ENCODE measurements at regions not wholly inside any gene's neighbourhood (a gene's known extent, or its start where the extent isn't known, plus 50 kb on each side); places are given as distances from the start of the nearest gene placed in this dataset.

DNA sequence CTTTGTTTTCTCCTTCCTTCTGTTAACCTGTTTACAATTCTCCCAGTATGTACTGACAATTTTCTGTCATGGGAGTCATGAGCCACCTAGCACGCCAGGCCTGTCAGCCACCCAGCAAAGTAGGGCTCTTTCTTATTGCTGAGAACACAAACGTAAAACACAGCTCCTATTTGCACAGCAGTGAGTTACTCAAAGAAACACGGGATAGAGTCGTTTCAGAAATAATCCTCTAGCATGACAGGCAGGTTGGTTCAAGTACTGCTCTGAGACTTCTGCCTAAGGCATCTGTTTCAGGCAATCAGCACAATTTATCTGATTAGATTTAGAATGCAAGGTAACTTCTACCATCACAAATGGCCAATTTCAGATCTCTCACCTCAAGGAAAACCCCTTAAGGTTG is 88.8 kb downstream of the CD24 start:
- Histone ChIP-seq H4K20me1 (no peaks in the 10 kb centered on the region), H3K4me3 (no peak overlapping the region), H3K9me3 (no peaks in the 10 kb centered on the region), H3K27me3 (no peaks in the 10 kb centered on the region), H3K9ac (no peak overlapping the region), H3K4me2 (no peak overlapping the region), H3K4me1 (peaks cover 7% of the 10 kb centered on the region), H3K27ac (no peak overlapping the region), H3K36me3 (no peaks in the 10 kb centered on the region)
- TF ChIP-seq Cebpa-rat (IDR thresholded peaks at IDR 0.05): no peak

DNA sequence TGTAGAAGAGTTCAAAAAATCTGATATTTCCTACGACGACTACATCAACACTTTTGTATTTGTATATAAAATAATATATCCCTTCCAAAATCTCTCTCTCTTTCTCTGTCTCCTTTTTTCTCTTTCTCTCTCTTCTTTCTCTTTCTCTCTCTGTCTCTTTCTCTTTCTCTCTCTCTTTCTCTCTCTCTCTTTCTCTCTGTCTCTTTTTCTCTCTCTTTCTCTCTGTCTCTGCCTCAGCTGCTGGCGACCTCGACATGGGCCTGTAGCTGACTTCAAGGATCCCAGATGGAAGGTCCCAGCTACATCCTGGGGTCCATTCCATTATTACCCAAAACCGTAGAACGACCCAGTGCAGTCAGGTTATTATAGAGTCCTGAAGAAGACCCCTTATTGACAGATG is 90.0 kb downstream of the CD24 start:
- no peak overlapping the region for H3K27ac ChIP-seq
- no peak overlapping the region for H3K4me2 ChIP-seq
- H3K9ac ChIP-seq: no peak overlapping the region
- no peak for TF ChIP-seq Cebpa-rat (IDR thresholded peaks at IDR 0.05)
- peaks cover 7% of the 10 kb centered on the region for H3K4me1 ChIP-seq
- no peaks in the 10 kb centered on the region for H3K27me3 ChIP-seq
- no peak overlapping the region for H3K4me3 ChIP-seq
- no peaks in the 10 kb centered on the region for H4K20me1 ChIP-seq
- no peaks in the 10 kb centered on the region for H3K36me3 ChIP-seq
- H3K9me3 ChIP-seq: no peaks in the 10 kb centered on the region

DNA sequence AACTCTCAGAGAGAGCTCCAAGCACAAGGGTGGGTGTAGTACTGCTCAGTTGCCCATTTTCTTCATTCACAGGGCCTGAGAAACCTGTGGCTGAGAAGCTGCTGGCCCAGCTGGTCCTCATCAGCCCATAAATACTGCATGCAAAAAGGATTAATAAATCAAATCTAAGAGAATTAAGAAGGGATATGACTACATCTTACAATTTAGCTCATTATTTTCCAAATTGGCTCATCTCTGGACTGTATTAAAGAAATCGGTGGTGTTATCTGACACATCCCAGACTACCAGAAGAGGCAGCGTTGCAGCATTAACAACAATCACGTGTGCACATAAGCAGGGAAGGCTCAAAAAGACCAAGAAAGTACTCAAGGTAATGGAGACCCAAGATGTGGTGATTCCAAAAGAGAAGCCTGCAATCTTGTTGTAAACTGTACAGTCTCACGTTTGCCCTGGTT is 90.7 kb downstream of the CD24 start:
- Histone ChIP-seq H3K4me2 (no peak overlapping the region), H3K4me3 (no peak overlapping the region), H3K4me1 (peaks cover 3% of the 10 kb centered on the region), H3K27me3 (no peaks in the 10 kb centered on the region), H3K9ac (no peak overlapping the region), H3K36me3 (no peaks in the 10 kb centered on the region), H4K20me1 (no peaks in the 10 kb centered on the region), H3K27ac (no peak overlapping the region), H3K9me3 (no peaks in the 10 kb centered on the region)
- TF ChIP-seq Cebpa-rat (IDR thresholded peaks at IDR 0.05): no peak

DNA sequence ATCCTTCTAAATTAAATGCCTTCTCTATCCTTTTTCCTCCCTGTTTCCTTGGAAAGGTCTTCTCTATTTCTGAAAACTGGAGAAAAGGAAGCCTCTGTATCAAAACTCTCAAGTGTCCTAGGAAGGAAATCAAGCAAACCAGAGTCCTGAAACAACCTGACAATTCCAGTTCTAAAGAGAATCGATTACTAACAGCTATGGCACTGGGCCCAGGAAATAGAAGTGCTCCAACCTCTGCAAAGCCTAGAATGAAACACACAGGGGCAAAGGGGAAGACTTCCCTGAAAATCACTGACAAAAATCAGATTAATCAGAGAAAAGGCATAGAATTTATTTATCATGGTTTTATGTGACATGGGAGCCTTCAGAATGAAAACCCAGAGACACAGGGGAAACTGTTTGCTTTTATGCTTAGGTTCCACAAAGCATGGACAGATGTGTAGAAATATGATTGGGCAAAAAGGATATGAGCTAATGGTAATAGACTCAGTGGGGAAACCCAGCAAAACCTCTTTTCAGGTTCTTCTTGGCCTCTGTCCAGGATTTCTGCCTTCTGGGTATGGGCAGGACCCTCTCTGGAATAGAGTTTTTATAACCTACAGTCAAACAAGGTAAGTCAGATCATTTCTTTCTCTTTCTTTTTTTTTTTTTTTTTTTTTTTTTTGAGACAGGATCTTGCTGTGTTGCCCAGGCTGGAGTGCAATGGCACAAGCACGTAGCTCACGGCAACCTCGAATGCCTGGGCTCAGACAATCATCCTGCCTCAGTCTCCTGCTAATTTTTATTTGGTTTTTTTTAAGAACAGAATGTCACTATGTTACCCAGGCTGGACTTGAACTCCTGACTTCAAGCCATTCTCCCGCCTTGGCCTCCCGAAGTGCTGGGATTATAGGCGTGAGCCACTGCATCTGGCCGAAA is 91.7 kb downstream of the CD24 start:
- peaks cover 3% of the 10 kb centered on the region; the same call in 1 of the 2 replicates for H3K9me3 ChIP-seq
- H3K9ac ChIP-seq: no peak overlapping the region
- H3K27ac ChIP-seq: no peak overlapping the region
- no peak for TF ChIP-seq Cebpa-rat (IDR thresholded peaks at IDR 0.05)
- no peaks in the 10 kb centered on the region for H3K36me3 ChIP-seq
- H3K27me3 ChIP-seq: no peaks in the 10 kb centered on the region
- H4K20me1 ChIP-seq: no peaks in the 10 kb centered on the region
- H3K4me3 ChIP-seq: no peak overlapping the region
- no peak overlapping the region for H3K4me2 ChIP-seq
- no peaks in the 10 kb centered on the region for H3K4me1 ChIP-seq

DNA sequence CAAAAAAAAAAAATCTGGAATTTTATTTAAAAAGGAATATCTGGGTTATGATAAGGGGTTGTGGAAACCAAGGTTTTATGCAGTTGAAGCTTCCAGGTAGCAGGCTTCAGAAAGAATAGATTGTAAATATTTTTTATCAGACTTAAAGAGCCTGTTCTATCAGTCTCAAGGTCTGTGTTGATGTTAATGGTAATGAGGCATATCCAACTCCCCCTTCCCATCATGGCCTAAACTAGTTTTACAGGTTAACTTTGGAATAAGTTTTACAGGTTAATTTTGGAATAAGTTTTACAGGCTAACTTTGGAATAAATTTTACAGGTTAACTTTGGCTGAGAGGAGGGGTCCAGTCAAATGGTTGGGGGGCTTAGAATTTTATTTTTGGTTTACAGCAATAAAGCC is 92.4 kb downstream of the CD24 start:
- no peak for TF ChIP-seq Cebpa-rat (IDR thresholded peaks at IDR 0.05)
- no peak overlapping the region for H3K9ac ChIP-seq
- no peak overlapping the region for H3K27ac ChIP-seq
- no peaks in the 10 kb centered on the region for H4K20me1 ChIP-seq
- H3K27me3 ChIP-seq: no peaks in the 10 kb centered on the region
- H3K4me2 ChIP-seq: no peak overlapping the region
- H3K36me3 ChIP-seq: no peaks in the 10 kb centered on the region
- H3K9me3 ChIP-seq: peaks cover 10% of the 10 kb centered on the region
- H3K4me3 ChIP-seq: no peak overlapping the region
- no peaks in the 10 kb centered on the region for H3K4me1 ChIP-seq

DNA sequence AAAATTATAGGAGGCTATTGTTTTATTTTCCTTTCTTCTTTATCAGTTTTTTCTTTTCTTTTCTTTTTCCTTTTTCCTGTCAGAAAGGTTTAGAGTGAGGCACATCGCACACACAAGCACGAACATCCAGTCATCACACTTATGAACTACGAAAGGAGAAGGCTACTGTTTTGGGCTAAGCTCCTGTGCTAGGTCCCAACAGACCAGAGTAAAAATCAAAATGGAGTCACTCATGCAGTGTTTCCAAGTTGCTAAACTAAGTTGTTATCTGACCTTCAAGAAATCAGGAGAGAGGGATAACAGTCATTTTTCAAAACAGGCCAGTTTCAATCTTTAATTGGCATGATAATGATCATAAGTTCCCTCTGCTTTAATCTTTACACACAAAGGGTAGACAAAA is 93.6 kb downstream of the CD24 start:
- H3K4me3 ChIP-seq: no peak overlapping the region
- H3K4me2 ChIP-seq: no peak overlapping the region
- H3K9me3 ChIP-seq: peaks cover 20% of the 10 kb centered on the region
- H3K9ac ChIP-seq: no peak overlapping the region
- H3K4me1 ChIP-seq: no peaks in the 10 kb centered on the region
- no peak for TF ChIP-seq Cebpa-rat (IDR thresholded peaks at IDR 0.05)
- no peak overlapping the region for H3K27ac ChIP-seq
- H4K20me1 ChIP-seq: no peaks in the 10 kb centered on the region
- H3K27me3 ChIP-seq: no peaks in the 10 kb centered on the region
- no peaks in the 10 kb centered on the region for H3K36me3 ChIP-seq

DNA sequence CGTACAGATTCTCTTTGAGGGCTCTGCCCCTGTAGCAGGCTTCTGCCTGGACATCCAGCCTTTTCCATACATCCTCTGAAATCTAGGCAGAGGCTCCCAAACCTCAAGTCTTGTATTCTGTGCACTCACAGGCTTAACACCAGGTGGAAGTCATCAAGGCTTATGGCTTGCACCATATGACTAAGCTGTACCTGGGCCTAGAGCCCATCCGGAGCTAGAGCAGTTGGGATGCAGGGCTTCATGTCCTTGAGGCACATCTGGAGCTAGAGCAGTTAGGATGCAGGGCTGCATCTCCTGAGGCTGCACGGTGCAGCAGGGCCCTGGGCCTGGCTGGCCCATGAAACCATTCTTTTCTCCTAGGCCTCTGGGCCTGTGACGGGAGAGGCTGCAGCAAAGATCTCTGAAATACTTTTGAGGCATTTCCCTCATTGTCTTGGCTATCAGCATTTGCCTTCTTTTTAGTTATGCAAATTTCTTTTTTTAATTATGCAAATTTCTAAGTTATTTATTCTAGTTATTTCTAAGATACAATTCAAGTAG is 98.7 kb downstream of the CD24 start:
- no peak overlapping the region for H3K9ac ChIP-seq
- H4K20me1 ChIP-seq: no peaks in the 10 kb centered on the region
- no peak overlapping the region for H3K27ac ChIP-seq
- TF ChIP-seq Cebpa-rat (IDR thresholded peaks at IDR 0.05): no peak
- no peak overlapping the region for H3K4me3 ChIP-seq
- H3K9me3 ChIP-seq: peaks cover 43% of the 10 kb centered on the region
- H3K4me2 ChIP-seq: no peak overlapping the region
- no peaks in the 10 kb centered on the region for H3K36me3 ChIP-seq
- H3K27me3 ChIP-seq: no peaks in the 10 kb centered on the region
- H3K4me1 ChIP-seq: no peaks in the 10 kb centered on the region

DNA sequence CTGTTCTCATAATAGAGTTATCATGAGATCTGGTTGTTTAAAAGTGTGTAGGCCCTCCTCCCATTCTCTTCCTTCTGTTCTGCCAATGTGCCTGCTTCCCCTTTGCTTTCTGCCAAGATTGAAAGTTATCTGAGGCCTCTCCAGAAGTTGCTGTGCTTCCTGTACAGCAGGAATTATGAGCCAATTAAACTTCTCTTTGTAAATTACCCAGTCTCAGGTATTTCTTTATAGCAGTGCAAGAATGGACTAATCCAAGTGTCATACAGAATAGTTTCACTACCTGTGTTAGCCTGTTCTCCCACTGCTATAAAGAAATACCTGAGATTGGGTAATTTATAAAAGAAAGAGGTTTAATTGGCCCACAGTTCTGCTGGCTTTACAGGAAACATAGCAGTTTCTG is 100.0 kb downstream of the CD24 start:
- Histone ChIP-seq H4K20me1 (no peaks in the 10 kb centered on the region), H3K36me3 (no peaks in the 10 kb centered on the region), H3K4me1 (no peaks in the 10 kb centered on the region), H3K4me2 (no peak overlapping the region), H3K9ac (no peak overlapping the region), H3K4me3 (no peak overlapping the region), H3K9me3 (peaks cover 43% of the 10 kb centered on the region), H3K27me3 (no peaks in the 10 kb centered on the region), H3K27ac (no peak overlapping the region)
- TF ChIP-seq Cebpa-rat (IDR thresholded peaks at IDR 0.05): no peak

DNA sequence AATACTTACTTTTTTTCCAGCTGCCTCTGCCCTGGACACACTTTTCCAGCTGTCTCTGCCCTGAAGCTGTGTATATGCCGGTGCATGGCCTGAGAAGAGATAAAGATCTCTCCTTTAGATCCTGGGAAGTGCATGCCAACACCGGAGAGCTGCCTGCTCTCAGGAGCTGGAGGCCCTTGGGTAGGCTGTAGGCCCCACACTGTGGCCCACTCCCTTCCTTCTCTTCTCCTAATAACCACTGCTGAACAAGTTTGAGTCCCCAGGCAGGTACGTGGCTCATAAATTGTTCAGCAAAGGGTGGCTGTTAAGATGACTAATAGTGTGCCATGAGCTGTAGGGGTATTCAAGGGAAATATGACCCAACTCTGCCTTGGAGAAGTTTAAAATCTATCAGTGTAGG is 102.5 kb downstream of the CD24 start:
- TF ChIP-seq Cebpa-rat (IDR thresholded peaks at IDR 0.05): no peak
- Histone ChIP-seq H3K4me2 (no peak overlapping the region), H3K27ac (no peak overlapping the region)

More for the DNA sequence above, 102.5 kb downstream of the CD24 start:
- H4K20me1 ChIP-seq: no peaks in the 10 kb centered on the region
- H3K9me3 ChIP-seq: peaks cover 42% of the 10 kb centered on the region
- no peak overlapping the region for H3K9ac ChIP-seq
- no peaks in the 10 kb centered on the region for H3K27me3 ChIP-seq
- no peaks in the 10 kb centered on the region for H3K36me3 ChIP-seq
- H3K4me3 ChIP-seq: no peak overlapping the region
- H3K4me1 ChIP-seq: no peaks in the 10 kb centered on the region

All from BLaER1 (cell line).